GM19324 (cell line): ENCODE measurements at regions not wholly inside any gene's neighbourhood (a gene's known extent, or its start where the extent isn't known, plus 50 kb on each side); places are given as distances from the start of the nearest gene placed in this dataset.

Experiments used
- ATAC-seq: cut with Tn5 transposase; IDR thresholded peaks from one replicate; pipeline ENCODE4 v1.9.1; 2021; ENCODE audit warnings: mild to moderate bottlenecking, moderate library complexity; ENCODE audit not compliant: unreplicated experiment, low FRiP score

DNA sequence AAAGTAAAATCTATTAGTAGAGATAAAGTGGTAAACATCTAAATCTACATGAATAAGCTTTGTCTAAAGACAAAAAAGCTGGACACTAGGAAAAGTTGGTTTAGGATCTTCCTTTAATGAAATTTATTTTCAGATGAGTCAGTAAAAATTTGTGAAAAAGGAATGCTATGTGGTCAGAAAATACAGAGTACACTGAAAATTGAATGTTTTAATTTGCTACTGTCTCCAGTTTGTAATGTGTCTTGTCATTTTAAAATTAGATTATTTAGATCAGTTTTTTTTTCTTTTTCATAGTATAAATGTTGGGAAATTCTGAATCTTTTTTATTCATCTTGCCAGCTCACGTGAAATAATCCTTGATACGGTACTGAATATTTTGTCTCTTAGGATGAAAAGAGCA lies 56.9 kb downstream of the SLITRK6 start:
- no peak for ATAC-seq

GRCh38 chr13:85741017-85741416 lies 58.2 kb downstream of the SLITRK6 start:
- ATAC-seq = no peak

GRCh38 chr13:85738696-85739320 lies 60.4 kb downstream of the SLITRK6 start:
- no peak for ATAC-seq

DNA sequence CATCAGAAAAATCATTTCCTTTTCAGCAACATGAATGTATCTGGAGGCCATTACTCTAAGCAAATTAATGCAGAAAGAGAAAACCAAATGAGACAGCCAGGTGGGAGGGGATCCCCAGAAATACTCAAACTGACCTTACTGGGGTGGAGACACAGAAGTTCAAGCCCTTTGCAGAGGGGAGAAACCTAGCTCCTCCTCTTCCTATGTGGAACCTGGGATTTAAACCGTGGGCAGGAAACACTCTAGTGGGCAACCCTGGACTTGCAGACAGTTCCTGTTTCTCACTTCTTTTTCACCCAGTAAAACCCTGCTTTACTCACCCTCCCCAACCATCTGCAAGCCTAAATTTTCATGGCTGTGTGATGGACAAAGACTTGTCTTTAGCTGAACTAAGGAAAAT lies 61.3 kb downstream of the SLITRK6 start:
- no peak for ATAC-seq

GRCh38 chr13:85729296-85729695 lies 69.9 kb downstream of the SLITRK6 start:
- ATAC-seq = no peak

DNA sequence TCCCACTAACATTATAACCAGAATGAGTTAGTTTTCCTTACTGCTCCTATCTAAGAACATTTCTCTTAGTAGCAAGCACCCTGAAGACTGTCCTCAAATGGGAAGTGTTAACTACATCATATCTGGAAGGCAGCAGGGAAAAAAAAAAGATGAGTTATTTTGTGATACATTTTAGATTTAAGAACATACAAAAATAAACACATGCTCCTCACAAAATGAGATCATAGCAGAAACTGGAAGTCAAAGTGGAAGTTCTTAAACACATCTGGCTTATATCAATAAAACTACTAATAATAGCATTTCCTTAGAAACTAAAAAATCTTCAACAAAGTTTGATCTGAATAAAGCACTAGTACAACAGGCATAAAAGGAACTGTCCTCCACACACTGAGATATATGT lies 70.4 kb downstream of the SLITRK6 start:
- no peak for ATAC-seq

GRCh38 chr13:85725433-85725832 lies 73.8 kb downstream of the SLITRK6 start:
- no peak for ATAC-seq

DNA sequence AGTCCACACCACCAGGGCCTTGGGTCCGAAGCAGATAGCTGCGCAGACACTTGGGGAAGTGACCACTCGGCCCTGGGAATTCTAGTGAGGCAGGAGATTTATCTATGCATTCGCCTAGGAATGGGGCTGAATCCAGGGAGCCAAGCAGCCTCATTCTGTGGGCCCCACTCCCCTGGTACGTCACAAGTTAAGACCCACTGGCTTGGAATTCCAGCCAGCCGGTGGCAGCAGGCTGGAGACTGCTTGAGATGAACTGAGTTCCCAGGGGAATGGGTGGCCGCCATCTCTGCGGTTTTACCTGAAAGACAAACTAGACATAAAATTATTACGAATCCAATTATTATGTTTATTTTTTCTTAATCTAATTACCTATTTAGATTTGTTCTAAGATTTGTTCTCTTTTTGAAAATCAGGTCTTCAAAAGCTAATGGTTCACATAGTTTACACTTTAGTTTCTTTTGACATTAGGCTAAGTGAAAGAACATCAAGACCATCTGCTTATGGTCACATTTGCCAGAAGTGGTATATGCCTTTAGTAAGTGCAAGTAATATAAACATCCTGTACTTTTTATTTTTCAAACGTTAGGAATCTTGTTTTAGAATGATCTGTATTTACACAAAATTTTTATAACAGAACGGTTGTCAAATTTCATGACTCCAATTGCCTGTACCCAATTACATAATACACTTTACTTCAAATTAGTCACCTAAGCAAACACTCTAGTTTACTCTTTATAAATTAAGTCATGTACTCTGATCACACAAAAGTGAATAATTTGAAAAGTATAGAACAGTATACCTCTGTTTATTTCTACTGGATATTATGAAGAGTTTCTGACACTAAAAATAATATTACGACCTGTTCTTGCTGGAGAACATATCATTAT lies 74.4 kb downstream of the SLITRK6 start:
- no peak for ATAC-seq

- ATAC-seq = no peak
Observed at GRCh38 chr13:85719749-85720148, 79.5 kb downstream of the SLITRK6 start.

DNA sequence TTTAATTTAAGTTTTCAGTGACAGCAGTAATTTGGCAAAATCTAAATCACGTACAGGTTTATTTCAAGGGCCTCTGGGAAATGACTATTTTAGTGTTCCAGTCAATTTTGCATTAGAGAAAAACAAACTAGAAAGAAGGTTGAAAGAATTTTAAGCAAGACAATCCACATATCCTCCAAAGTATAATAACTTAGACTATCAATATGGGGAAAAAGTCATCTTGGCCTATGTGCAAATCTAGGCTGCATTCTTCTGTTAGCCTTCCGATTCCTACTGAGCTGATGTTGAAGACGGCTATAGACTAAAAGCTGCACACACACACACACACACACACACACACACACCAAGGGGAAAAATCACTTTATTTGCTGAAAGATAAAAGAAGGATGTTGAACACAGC lies 81.3 kb downstream of the SLITRK6 start:
- ATAC-seq = no peak

GRCh38 chr13:85710545-85710944 lies 88.7 kb downstream of the SLITRK6 start:
- no peak for ATAC-seq

DNA sequence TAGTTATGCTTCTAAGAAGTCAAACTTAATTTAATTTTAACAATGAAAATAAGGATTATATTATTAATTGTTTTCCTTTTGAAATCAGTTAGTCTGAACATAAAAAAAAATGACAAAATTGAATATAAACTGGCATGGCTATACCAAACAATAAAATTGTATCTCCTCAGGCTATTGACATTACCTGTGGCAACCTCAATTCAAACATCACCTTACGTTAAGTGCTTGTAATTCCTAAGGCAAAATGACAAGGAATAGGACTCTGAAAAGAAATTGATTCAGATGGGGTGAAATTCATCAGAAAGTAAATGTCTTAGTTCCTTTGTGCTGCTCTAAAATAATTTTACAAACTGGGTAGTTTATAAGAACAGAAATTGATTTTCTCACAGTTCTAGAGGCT lies 89.5 kb downstream of the SLITRK6 start:
- no peak for ATAC-seq

DNA sequence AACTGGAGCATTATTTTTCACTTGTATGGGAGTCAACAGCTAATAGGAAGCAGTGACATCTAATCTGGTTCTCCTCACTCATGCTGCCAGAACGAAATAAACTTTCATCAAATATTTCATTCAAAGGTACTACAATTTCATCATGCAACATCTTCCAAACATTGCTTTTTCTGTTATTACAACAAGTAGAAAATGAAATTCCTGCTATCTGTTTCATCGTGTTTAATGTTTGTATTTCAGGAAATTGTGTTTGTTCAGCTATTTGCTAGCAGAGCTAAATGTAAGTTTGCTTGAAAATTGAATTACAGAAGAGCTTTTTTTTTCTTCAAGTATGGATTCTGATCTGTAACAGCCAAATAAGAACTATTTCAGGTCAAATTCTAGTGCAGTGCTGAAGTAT lies 90.1 kb downstream of the SLITRK6 start:
- ATAC-seq = no peak

DNA sequence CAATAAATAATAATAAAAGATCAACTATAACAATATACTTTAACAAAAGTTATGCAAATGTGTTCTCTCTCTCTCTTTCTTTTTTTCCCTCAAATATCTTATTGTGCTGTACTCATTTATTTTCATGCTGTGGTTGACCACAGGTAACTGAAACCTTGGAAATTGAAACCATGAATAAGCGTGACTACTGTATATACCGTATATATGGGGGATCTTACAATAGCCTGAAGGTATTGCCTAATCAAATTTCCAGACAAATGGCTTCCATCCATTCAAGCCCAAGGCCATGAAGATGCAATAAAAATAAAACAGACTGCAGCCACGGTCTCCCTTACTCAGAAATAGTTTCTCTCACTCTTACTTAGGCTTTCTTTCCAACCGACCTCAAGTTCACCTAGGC lies 98.3 kb downstream of the SLITRK6 start:
- ATAC-seq = no peak

DNA sequence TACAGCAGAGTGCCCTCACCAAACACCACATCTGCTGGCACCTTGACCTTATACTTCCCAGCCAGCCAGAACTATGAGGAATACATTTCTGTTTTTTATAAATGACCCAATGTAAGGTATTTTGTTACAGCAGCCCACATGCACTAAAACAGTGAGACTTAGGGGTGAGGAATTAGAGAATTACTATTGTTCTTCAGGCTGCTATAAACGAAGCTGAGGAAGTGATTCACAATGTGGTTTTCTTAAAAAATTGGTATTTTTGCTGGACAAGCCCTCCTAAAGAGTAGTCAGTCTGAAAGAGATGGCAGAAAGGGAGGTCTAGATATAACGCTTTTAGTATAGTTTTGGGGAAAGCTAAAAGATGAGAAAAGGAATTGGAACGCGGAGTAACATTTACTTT lies 101.0 kb downstream of the SLITRK6 start:
- ATAC-seq = no peak

DNA sequence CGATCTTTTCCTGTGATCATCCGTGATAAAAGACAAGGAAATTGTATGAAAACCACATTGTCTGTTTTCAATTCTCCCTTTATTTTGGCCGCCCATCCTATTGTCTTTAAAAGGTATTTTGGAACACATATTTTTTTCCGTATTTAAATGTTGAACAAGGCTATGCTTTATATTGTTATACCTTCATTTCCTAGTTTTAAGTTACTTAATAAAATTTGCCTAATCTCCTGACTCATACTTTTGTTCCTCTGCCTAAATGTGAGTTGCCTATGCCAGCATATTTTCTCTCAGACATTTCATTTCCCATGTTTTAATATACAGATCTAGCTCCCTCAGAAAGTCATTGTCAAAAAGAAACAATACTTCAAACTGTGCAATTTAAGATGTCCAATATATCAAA lies 104.2 kb downstream of the SLITRK6 start:
- no peak for ATAC-seq

- ATAC-seq = no peak
Observed at GRCh38 chr13:85693889-85694511, 105.2 kb downstream of the SLITRK6 start.

- no peak for ATAC-seq
Observed at GRCh38 chr13:85690368-85690767, 108.9 kb downstream of the SLITRK6 start.

- ATAC-seq = no peak
Observed at GRCh38 chr13:85685436-85685835, 113.8 kb downstream of the SLITRK6 start.

- no peak for ATAC-seq
Observed at GRCh38 chr13:85675151-85675907, 123.9 kb downstream of the SLITRK6 start.

DNA sequence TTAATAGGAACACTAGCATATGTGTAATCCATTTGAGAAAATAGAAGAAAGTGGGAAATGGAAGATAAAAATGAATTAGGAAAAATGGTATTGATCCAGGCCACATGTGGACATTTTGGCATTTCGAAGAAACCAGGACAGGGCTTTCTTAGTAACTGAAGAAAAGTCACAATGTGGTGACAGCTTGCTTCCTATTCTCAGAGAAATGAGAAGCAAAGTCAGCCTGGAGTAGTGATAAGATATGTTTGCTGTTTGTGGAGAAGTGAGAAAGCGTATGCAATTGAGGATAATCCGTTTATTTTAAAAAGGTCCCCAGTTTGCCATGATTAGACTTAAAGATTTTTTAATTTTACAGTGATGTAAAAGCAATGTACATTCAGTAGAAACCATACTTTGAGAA lies 127.9 kb downstream of the SLITRK6 start:
- ATAC-seq = no peak
